NCI-H774 (cell line): ENCODE measurements at regions not wholly inside any gene's neighbourhood (a gene's known extent, or its start where the extent isn't known, plus 50 kb on each side); places are given as distances from the start of the nearest gene placed in this dataset.

Experiments used
- DNase-seq: peaks from one replicate; lab custom pipeline; 2025; lab: John Stamatoyannopoulos, UW

GRCh38 chr18:54717673-54718407, 110.4 kb upstream of the RAB27B start:
- peak; percentile 4 for DNase-seq

GRCh38 chr18:54718408-54718773, 109.9 kb upstream of the RAB27B start:
- no peak for DNase-seq

DNA sequence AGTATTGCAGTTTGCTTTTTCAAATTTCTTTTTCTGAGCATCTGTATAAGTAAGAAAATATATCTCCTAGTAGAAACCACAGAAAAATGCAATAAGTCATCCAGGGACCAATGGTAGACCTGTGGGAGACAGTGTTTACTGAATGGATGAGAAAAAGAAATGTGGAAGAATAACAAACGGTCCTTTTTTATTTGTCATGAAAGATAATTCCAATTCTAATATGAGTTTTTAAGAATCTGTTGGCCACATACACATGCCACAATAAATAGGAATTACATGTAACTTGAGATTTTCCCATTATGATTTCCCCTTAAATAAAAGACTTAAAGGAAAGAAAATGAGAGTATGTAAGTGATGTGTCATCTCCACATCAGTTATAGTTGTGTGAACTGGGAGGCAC, 107.7 kb upstream of the RAB27B start:
- no peak for DNase-seq

- DNase-seq: no peak
These were observed 102.1 kb upstream of the RAB27B start for GRCh38 chr18:54726143-54726542.

DNA sequence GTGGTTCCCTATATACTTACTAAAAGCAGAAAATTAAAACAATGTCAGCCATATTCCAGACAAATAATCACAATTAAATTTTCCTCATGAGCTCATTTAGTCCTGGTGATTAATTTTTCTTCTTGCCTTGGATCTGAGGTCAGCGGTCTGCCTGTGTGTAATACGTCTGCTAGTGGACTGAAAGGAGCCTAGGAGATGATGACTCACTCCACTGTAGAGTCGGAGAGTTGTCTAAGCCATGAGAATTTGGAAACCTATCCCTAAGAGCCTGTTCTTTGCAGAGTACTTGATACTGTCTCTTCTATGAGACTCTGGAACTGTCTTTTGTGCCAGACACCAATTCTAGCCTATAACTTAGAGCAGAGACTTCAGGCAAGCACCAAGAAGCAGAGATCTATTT, 94.2 kb upstream of the RAB27B start:
- DNase-seq: no peak

GRCh38 chr18:54736981-54737380, 91.3 kb upstream of the RAB27B start:
- DNase-seq: no peak

DNA sequence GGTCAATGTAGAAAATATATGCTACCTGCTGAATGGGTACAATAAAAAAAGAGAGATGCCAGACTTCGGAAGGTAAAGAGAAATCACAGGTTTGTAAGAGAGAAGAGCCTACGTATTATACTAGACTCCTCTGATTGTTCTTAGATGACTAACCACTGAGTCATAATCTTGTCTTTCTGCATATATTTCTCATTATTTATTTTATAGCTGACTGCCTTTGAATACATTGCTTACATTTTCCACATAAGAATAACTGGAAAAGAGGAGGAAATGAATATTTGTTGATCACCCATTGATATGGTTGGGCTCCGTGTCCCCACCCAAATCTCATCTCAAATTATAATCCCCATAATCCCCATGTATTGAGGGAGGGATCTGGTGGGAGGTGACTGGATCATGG, 90.3 kb upstream of the RAB27B start:
- DNase-seq: no peak

DNA sequence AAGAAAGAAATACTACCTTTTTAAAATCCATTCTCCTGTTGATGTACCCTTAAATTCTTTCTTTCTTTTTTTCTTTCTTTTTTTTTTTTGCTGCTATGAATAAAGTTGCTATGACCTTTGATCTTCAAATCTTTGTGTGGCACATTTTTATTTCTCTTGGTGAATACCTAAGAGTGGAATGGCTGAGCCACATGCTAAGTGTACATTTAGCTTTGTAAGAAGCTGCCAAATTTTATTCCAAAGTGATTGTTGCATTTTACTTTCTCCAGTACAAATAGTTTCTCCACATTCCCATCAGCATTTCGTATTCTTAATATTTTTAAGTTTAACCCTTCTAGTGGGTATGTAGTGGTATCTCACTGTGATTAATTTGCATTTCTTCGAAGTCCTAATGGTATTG, 88.8 kb upstream of the RAB27B start:
- DNase-seq: no peak

DNA sequence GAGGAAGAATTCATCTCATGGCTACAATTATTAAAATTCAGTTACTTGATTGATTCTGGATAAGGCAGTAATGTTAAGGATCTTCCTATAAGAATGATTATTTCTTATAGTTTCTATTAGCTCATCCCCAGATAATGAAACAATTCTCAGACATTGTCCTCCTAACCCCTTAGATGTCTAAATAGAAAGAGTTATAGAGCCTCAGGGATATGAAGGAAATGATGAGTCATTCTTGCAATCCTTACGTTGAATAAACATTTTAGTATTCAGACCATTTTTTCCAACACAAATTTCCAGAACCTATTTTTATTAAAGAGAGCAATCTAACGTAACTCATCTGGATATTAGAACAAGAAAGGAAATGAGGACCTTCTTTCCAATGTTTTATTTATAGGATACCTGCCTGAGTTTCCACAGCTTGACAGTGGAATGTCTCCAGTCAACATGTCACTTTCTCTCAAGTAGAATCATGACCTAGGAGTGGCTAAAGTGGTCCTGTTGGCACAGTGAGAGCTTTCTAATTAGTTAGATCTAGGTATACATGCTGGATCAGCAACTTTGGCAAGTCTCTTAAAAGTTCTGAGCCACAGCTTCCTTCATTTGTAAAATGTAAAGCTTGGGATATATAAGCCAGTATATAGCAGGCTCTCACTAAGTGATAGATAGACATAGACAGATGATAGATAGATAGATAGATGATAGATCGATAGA, 88.0 kb upstream of the RAB27B start:
- DNase-seq: no peak

DNA sequence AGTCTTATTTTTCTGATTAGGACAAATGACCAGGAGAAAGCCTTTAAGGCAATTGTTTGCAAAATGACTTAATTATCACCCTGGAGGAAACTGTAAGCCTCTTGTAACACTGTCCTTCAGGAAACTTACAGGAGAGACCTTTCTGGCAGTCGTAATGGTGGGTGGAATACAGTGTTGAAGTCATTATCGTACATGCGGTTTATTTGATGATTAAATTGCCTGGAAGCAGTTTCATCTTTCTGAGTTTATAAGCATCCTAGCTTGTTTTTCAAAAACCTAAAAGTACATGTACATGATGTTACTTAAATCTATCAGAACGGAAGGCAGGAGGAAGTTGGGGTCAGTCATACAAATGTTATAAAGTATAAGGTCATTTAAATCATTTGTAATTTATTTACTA, 86.2 kb upstream of the RAB27B start:
- no peak for DNase-seq

GRCh38 chr18:54742659-54743604, 85.3 kb upstream of the RAB27B start:
- DNase-seq: no peak

- no peak for DNase-seq
These were observed 84.7 kb upstream of the RAB27B start for GRCh38 chr18:54743605-54743995.

GRCh38 chr18:54749291-54749690, 79.0 kb upstream of the RAB27B start:
- no peak for DNase-seq

DNA sequence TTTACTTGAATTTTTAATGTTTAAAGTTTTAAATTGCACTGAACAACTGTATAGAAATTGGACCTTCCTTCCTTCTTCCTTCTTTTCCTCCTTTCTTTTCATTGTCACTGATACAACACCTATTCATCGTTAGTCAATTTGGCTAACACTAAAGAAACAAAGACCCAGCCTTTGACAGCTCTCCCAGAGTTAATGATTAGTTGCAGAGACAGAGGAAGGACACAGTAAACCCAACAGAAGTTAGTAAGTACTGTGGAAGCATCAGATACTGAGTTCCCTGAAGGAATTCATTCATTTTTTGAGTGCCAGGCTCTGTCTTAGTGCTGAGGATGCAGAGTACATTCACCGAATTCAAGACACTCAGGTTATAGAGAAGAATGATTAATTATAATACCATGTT, 77.9 kb upstream of the RAB27B start:
- DNase-seq: no peak

DNA sequence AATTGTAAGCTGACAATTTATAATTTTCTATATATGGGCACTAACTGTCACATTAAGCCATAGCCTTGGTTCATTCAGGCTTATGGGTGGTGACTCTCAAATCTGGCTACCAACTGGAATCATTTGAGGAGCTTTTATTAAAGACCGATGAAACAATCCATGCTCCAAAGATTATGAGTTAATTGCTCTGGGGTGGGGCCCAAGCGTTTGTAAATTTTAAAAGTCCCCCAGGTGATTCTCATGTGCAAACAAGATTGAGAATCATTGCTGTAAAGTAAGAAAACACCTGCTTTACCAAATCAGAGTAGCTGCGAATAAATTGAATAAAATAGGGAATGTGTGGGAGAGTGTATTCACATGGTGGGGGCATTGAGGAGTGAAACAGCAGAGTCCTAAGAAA, 76.1 kb upstream of the RAB27B start:
- DNase-seq: no peak

GRCh38 chr18:54755456-54755855, 72.8 kb upstream of the RAB27B start:
- no peak for DNase-seq

- DNase-seq: no peak
These were observed 65.9 kb upstream of the RAB27B start for GRCh38 chr18:54762386-54762785.

GRCh38 chr18:54764786-54765185, 63.5 kb upstream of the RAB27B start:
- no peak for DNase-seq

DNA sequence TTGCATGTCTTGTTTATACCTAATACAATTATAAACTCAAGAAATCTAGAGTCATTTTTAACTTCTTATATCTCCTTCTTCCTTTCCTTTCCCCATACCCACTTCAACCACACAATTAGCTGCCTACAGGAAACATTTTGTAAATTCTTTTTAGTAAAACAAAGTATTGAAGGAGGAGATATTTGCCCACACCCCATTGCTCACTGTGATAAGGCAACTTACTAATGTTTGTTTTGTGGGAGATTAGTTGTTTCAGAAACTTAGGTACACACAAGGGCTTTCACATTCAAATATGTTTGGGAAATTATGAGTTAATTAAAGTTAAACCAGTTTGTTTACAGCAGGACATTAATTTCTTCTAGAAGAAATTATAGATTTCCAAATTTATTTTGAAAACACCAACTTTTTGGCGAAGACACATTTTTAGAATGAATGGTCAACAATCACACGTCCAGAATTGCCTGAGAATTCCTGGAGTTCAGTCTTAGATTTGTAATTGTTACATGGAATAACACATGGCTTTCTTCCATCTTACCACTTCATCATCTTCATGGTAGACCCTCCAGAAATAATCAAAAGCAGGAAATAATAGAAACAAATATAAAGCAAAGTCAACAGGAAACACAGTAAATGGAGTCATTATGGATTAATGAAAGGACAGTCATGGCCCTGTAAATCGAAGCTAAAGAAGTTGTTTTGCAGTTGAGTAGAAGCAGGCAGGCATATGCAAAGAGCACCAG, 62.5 kb upstream of the RAB27B start:
- DNase-seq: no peak

DNA sequence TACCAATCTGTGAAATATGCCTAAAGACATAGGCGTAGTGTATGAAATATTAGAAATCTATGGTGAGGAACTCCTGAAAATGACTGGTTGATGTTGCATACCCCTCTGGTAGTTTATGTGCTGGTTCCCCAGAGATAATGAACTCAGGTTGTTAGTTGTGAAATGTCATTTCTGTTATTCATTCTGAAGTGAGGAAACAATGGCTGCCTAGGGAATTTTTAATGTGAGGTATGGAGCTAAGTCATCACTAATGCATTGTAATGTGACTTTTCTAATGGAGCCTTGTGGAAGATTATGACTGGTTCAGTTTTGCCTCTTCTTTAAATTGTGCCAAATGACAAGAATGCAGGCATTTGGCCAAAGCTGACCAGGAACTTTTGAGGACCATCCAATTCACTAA, 61.6 kb upstream of the RAB27B start:
- no peak for DNase-seq

DNA sequence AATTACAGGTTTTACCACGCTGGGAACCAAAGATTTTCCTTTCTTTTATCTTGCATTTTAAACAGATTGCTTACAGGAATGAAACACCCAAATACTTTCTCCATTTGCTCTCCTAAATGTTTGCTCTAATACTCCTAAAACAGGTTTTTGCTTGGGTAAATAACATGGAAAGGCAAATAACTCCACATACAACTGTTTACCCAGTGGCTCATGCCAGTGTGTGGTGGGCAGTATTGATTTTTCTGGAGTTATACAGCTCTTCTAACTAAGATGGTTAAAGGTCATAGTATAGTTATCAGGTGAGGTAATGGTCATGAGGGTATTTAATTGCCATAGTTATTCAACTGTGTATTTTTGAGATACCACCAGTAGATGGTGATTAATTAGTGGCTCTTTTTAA, 61.2 kb upstream of the RAB27B start:
- peak; percentile 5 for DNase-seq
